ENCODE measurements at regions not wholly inside any gene's neighbourhood (a gene's known extent, or its start where the extent isn't known, plus 50 kb on each side); places are given as distances from the start of the nearest gene placed in this dataset.

DNA sequence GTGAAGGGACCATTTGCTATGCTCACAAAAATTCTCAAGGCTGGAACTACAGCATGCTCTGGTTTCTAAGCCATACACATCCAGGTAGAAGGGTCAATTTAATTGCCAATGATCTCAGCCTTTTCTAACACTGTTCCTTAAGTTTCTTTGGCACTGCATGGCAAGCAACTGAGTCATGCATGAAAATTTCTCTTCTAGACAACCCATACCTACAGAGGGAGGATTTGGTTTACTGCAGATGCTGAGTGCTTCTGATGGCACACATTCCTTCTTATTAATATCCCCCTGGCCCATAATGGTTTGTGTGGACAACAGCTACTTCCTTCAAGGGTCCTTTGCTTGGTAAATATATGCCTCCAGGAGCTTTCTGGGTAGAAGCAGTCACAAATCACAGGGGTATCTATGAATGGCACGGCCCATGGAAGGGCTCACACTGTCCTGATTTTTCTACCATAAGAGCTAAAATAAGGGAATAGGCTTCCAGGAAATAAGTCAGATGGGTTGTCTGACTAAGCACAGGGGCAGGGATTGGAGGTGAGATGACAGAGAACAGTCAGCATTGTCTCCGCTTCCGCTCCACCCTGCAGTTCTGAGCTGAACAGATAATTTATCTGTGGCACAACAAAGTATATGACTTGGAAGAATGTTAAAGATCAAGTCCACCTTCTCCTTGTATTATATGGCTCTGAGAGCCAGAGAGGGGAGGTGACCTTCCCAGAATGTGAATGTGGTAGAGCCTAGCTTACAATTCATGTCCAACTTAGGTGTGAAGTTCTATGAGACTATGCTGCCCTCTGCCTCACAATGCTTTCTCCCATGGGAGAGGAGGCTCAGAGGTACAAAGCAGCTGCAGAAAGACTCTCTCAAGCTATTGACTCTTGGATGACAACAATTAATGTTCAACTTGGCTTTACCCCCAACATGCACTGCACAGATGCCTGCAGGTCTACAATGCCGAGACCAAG, 199.2 kb upstream of the TNP1 start:
- WGBS (ENCODE audit: low lambda C conversion rate, missing lambda C conversion rate): 94% methylated on average over 4 of the region's 4 CpGs
- H4K20me1 ChIP-seq (ENCODE audit: insufficient read depth, poor library complexity, severe bottlenecking): no peaks in the 10 kb centered on the region
- TF ChIP-seq, protein P1, sequence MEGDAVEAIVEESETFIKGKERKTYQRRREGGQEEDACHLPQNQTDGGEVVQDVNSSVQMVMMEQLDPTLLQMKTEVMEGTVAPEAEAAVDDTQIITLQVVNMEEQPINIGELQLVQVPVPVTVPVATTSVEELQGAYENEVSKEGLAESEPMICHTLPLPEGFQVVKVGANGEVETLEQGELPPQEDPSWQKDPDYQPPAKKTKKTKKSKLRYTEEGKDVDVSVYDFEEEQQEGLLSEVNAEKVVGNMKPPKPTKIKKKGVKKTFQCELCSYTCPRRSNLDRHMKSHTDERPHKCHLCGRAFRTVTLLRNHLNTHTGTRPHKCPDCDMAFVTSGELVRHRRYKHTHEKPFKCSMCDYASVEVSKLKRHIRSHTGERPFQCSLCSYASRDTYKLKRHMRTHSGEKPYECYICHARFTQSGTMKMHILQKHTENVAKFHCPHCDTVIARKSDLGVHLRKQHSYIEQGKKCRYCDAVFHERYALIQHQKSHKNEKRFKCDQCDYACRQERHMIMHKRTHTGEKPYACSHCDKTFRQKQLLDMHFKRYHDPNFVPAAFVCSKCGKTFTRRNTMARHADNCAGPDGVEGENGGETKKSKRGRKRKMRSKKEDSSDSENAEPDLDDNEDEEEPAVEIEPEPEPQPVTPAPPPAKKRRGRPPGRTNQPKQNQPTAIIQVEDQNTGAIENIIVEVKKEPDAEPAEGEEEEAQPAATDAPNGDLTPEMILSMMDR (IDR thresholded peaks at IDR 0.05; ENCODE audit: poor library complexity): no peak
- TF ChIP-seq EZH2phosphoT487 (IDR thresholded peaks at IDR 0.05; ENCODE audit: low read depth, severe bottlenecking, unreplicated experiment) (no peak), EZH2 (IDR thresholded peaks at IDR 0.05; ENCODE audit: borderline replicate concordance) (no peak)

DNA sequence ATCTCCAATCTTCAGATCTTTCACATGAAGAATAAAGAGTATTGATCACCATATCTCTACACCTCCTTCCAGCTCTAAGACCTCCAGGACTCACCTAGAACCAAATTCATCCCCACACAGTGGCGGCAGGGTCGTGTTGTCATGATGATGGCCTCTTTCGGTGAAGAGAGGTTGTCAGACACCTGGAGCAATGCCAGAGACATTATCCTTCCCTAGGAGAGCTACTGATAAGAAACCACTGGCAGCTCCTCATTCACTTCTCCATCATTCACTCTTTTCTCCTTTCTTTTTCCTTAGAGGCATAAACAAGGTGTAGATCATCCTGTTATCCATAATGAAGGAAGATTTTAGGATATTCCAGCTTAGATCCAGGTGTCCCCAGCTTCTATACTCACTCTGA, 197.9 kb upstream of the TNP1 start:
- Histone ChIP-seq H3K9me2 (replicated peaks; ENCODE audit: insufficient read depth) (no peaks in the 10 kb centered on the region), H3K9me3 (ENCODE audit: low read depth) (no peaks in the 10 kb centered on the region), H4K20me1 (ENCODE audit: insufficient read depth, poor library complexity, severe bottlenecking) (no peaks in the 10 kb centered on the region), H3K4me1 (ENCODE audit: insufficient read depth) (no peaks in the 10 kb centered on the region), H3K4me3 (no peak overlapping the region), H3K79me2 (no peaks in the 10 kb centered on the region), H3K36me3 (replicated peaks; ENCODE audit: insufficient read depth, low read depth) (no peaks in the 10 kb centered on the region), H3K4me2 (no peak overlapping the region), H3K27ac (no peak overlapping the region), H3K27me3 (no peaks in the 10 kb centered on the region), H2AFZ (no peak overlapping the region)
- WGBS (ENCODE audit: low lambda C conversion rate, missing lambda C conversion rate): 85% methylated on average over 3 of the region's 3 CpGs
- no peak for DNase-seq (ENCODE audit: low spot score)
- no peak for TF ChIP-seq EZH2phosphoT487 (IDR thresholded peaks at IDR 0.05; ENCODE audit: low read depth, severe bottlenecking, unreplicated experiment)
- TF ChIP-seq EZH2 (IDR thresholded peaks at IDR 0.05; ENCODE audit: borderline replicate concordance): no peak
- TF ChIP-seq, protein P1 (IDR thresholded peaks at IDR 0.05; ENCODE audit: poor library complexity): no peak

More for the DNA sequence above, 199.2 kb upstream of the TNP1 start:
- Histone ChIP-seq H3K27me3 (no peaks in the 10 kb centered on the region), H3K4me1 (ENCODE audit: insufficient read depth) (no peaks in the 10 kb centered on the region), H3K4me2 (no peak overlapping the region), H3K36me3 (replicated peaks; ENCODE audit: insufficient read depth, low read depth) (no peaks in the 10 kb centered on the region), H3K9me3 (ENCODE audit: low read depth) (no peaks in the 10 kb centered on the region), H2AFZ (no peak overlapping the region), H3K4me3 (no peak overlapping the region), H3K9me2 (replicated peaks; ENCODE audit: insufficient read depth) (no peaks in the 10 kb centered on the region), H3K27ac (no peak overlapping the region), H3K79me2 (no peaks in the 10 kb centered on the region)
- DNase-seq (ENCODE audit: low spot score): no peak

DNA sequence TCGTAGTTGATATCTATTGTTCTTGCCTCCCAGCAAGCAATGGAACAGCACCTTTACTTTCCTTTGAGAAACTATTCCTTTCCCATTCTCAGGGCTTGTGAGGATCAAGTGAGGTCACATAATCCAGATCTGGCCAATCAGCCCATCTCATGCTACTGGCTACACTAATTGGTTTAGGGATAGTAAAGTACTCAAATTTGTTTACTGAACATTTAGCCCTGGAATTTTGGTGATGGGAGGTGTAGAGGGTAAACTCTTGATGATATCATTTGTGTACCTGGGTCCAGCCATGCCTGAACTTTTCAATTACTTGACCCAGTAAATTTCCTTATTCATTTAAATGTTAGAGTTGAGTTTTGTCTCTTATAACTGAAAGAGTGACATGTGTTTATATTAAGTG, 195.8 kb upstream of the TNP1 start:
- Histone ChIP-seq H3K4me3 (no peak overlapping the region), H3K27me3 (no peaks in the 10 kb centered on the region), H3K4me2 (no peak overlapping the region), H4K20me1 (ENCODE audit: insufficient read depth, poor library complexity, severe bottlenecking) (no peaks in the 10 kb centered on the region), H3K9me3 (ENCODE audit: low read depth) (no peaks in the 10 kb centered on the region), H2AFZ (no peak overlapping the region), H3K27ac (no peak overlapping the region), H3K36me3 (replicated peaks; ENCODE audit: insufficient read depth, low read depth) (no peaks in the 10 kb centered on the region), H3K9me2 (replicated peaks; ENCODE audit: insufficient read depth) (no peaks in the 10 kb centered on the region), H3K79me2 (no peaks in the 10 kb centered on the region), H3K4me1 (ENCODE audit: insufficient read depth) (no peaks in the 10 kb centered on the region)
- no peak for DNase-seq (ENCODE audit: low spot score)
- no peak for TF ChIP-seq EZH2 (IDR thresholded peaks at IDR 0.05; ENCODE audit: borderline replicate concordance)
- TF ChIP-seq, protein P1 (IDR thresholded peaks at IDR 0.05; ENCODE audit: poor library complexity): no peak
- no peak for TF ChIP-seq EZH2phosphoT487 (IDR thresholded peaks at IDR 0.05; ENCODE audit: low read depth, severe bottlenecking, unreplicated experiment)
- whole genome bisulfite sequencing (ENCODE audit: low lambda C conversion rate, missing lambda C conversion rate): 96% methylated on average over 1 of the region's 1 CpG
